GM23338 (cell line): ENCODE measurements at regions not wholly inside any gene's neighbourhood (a gene's known extent, or its start where the extent isn't known, plus 50 kb on each side); places are given as distances from the start of the nearest gene placed in this dataset.

ENCODE experiments used
- ATAC-seq: fragments of 200-7000 bp; cut with Tn5 transposase; 3 replicates; pipeline ENCODE4 v1.9.1; 2020
- DNase-seq: peaks from one replicate; pipeline ENCODE4 v3.0.0-alpha.2; 2015; ENCODE audit warnings: low spot score
- H2AFZ ChIP-seq: fragments of 200-600 bp; sonication (generic); 2 replicates; pipeline ENCODE4 v1.8.0; 2016; ENCODE audit warnings: antibody characterized with exemption, mild to moderate bottlenecking, moderate library complexity
- H3F3A ChIP-seq: fragments of 200-600 bp; sonication (generic); replicated peaks from 2 replicates; pipeline ENCODE4 v1.8.0; 2017; ENCODE audit warnings: antibody characterized with exemption, mixed run types, low read depth
- H3K27ac ChIP-seq: fragments of 200-600 bp; sonication (generic); 2 replicates; pipeline ENCODE4 v1.6.1; 2016; ENCODE audit warnings: low read depth
- H3K27me3 ChIP-seq: fragments of 200-600 bp; sonication (generic); 2 replicates; pipeline ENCODE4 v1.8.0; 2016; ENCODE audit warnings: mild to moderate bottlenecking, mixed run types, moderate library complexity; ENCODE audit not compliant: insufficient read depth
- H3K36me3 ChIP-seq: fragments of 200-600 bp; sonication (generic); 2 replicates; pipeline ENCODE4 v1.8.0; 2016; ENCODE audit warnings: mild to moderate bottlenecking; ENCODE audit not compliant: insufficient read depth
- H3K4me1 ChIP-seq: fragments of 200-600 bp; sonication (generic); 2 replicates; pipeline ENCODE4 v1.8.0; 2016; ENCODE audit warnings: mild to moderate bottlenecking, moderate library complexity; ENCODE audit not compliant: insufficient read depth
- H3K4me2 ChIP-seq: fragments of 200-600 bp; sonication (generic); 2 replicates; pipeline ENCODE4 v1.7.1; 2017; ENCODE audit warnings: mixed run types
- H3K4me3 ChIP-seq: fragments of 200-600 bp; sonication (generic); 2 replicates; pipeline ENCODE4 v1.6.1; 2016; ENCODE audit warnings: mixed run types
- H3K79me2 ChIP-seq: fragments of 200-600 bp; sonication (generic); replicated peaks from 2 replicates; pipeline ENCODE4 v1.8.0; 2017; ENCODE audit warnings: mild to moderate bottlenecking; ENCODE audit not compliant: insufficient read depth
- H3K9me2 ChIP-seq: fragments of 200-600 bp; sonication (generic); 2 replicates; pipeline ENCODE4 v1.8.0; 2017; ENCODE audit not compliant: insufficient read depth
- H4K20me1 ChIP-seq: fragments of 200-600 bp; sonication (generic); replicated peaks from 2 replicates; pipeline ENCODE4 v1.8.0; 2017; ENCODE audit warnings: mild to moderate bottlenecking; ENCODE audit not compliant: insufficient read depth
- H3K27ac Mint-ChIP-seq: 2 replicates; pipeline ENCODE4 v1.8.0; 2020; ENCODE audit warnings: inconsistent platforms, mild to moderate bottlenecking, moderate library complexity, mixed read lengths
- H3K27me3 Mint-ChIP-seq: 3 replicates; pipeline ENCODE4 v1.8.0; 2022; ENCODE audit warnings: low read depth, mild to moderate bottlenecking, moderate library complexity, mixed read lengths, inconsistent platforms; ENCODE audit not compliant: insufficient read depth, poor library complexity
- H3K36me3 Mint-ChIP-seq: 3 replicates; pipeline ENCODE4 v1.8.0; 2021; ENCODE audit warnings: low read depth, mild to moderate bottlenecking, inconsistent platforms, moderate library complexity, mixed read lengths
- H3K4me1 Mint-ChIP-seq: 3 replicates; pipeline ENCODE4 v1.8.0; 2020; ENCODE audit warnings: mild to moderate bottlenecking, inconsistent platforms, mixed read lengths
- H3K4me3 Mint-ChIP-seq: 3 replicates; pipeline ENCODE4 v1.8.0; 2021; ENCODE audit warnings: moderate library complexity, mild to moderate bottlenecking, inconsistent platforms, mixed read lengths
- H3K9me3 Mint-ChIP-seq: 3 replicates; pipeline ENCODE4 v1.8.0; 2020; ENCODE audit warnings: moderate library complexity, mild to moderate bottlenecking, inconsistent platforms, mixed read lengths
- CTCF ChIP-seq, 2 experiments: fragments of 200-600 bp in 1 of 2; sonication (generic) in 1 of 2; conservative IDR thresholded peaks; 2 replicates each; pipeline versions ENCODE4 v1.5.1 to v1.6.1; 2016 to 2017; ENCODE audit warnings: antibody characterized with exemption in 2 of 2, low read depth in 2 of 2, mild to moderate bottlenecking in 2 of 2, moderate library complexity in 1 of 2
- EZH2phosphoT487 ChIP-seq: fragments of 200-600 bp; sonication (generic); IDR thresholded peaks from one replicate; pipeline ENCODE4 v1.8.1; 2018; ENCODE audit warnings: antibody characterized with exemption; ENCODE audit not compliant: unreplicated experiment
- JUNB ChIP-seq: IDR thresholded peaks from one replicate; pipeline ENCODE4 v1.6.1; 2016; ENCODE audit warnings: antibody characterized with exemption; ENCODE audit not compliant: unreplicated experiment
- NANOG ChIP-seq: IDR thresholded peaks from 2 replicates; pipeline ENCODE4 v1.6.1; 2016; ENCODE audit warnings: antibody characterized with exemption, borderline replicate concordance
- POLR2AphosphoS5 ChIP-seq: IDR thresholded peaks from 2 replicates; pipeline ENCODE4 v1.6.1; 2016; ENCODE audit warnings: antibody characterized with exemption, low read depth
- REST ChIP-seq: IDR thresholded peaks from one replicate; pipeline ENCODE4 v1.6.1; 2018; ENCODE audit warnings: antibody characterized with exemption; ENCODE audit not compliant: unreplicated experiment
- STAT1 ChIP-seq: IDR thresholded peaks from one replicate; pipeline ENCODE4 v1.6.1; 2016; ENCODE audit warnings: antibody characterized with exemption; ENCODE audit not compliant: unreplicated experiment
- ZNF331 ChIP-seq: fragments of 250-450 bp; sonication (Bioruptor Pico); IDR thresholded peaks from 2 replicates; pipeline ENCODE4 v1.5.0; 2020; ENCODE audit warnings: low read depth, mild to moderate bottlenecking, moderate library complexity
- ZNF462 ChIP-seq: fragments of 250-450 bp; sonication (Bioruptor Pico); IDR thresholded peaks from 2 replicates; pipeline ENCODE4 v1.5.0; 2020; ENCODE audit warnings: mild to moderate bottlenecking, moderate library complexity

GRCh38 chr2:8168876-8169424 lies 512.9 kb upstream of the ID2 start:
- Mint-ChIP-seq H3K27me3 (no peaks in the 10 kb centered on the region), H3K27ac (no peak overlapping the region; the same call in 1 of the 2 replicates), H3K4me1 (peaks cover 4% of the 10 kb centered on the region), H3K4me3 (no peak overlapping the region), H3K36me3 (no peaks in the 10 kb centered on the region), H3K9me3 (no peaks in the 10 kb centered on the region; the same call in 2 of the 3 replicates)
- no peaks in the 10 kb centered on the region for H3K79me2 ChIP-seq
- ATAC-seq, result no peak
- H3K4me2 ChIP-seq, result no peak overlapping the region
- H4K20me1 ChIP-seq, result no peaks in the 10 kb centered on the region
- H3K9me2 ChIP-seq, result peaks cover 5% of the 10 kb centered on the region; the same call in 1 of the 2 replicates
- no peak for DNase-seq
- H3K4me3 ChIP-seq, result no peak overlapping the region
- H3K27ac ChIP-seq, result no peak overlapping the region
- TF ChIP-seq NANOG, result no peak
- TF ChIP-seq ZNF462 (CRISPR knock-in tag), result no peak
- TF ChIP-seq POLR2AphosphoS5, result no peak
- no peak for TF ChIP-seq STAT1
- no peak for TF ChIP-seq ZNF331 (CRISPR knock-in tag)
- TF ChIP-seq EZH2phosphoT487, result no peak
- TF ChIP-seq REST, result no peak
- TF ChIP-seq JUNB, result no peak
- no peak for TF ChIP-seq CTCF (conservative IDR thresholded peaks at IDR 0.05; ENCODE audit: low read depth in 2 of 2)
- no peak overlapping the region for H2AFZ ChIP-seq
- H3K27me3 ChIP-seq, result no peaks in the 10 kb centered on the region
- H3K4me1 ChIP-seq, result no peaks in the 10 kb centered on the region
- H3K36me3 ChIP-seq, result no peaks in the 10 kb centered on the region; the same call in 1 of the 2 replicates
- H3F3A ChIP-seq, result no peaks in the 10 kb centered on the region
